NB4 (cell line): ENCODE measurements at regions not wholly inside any gene's neighbourhood (a gene's known extent, or its start where the extent isn't known, plus 50 kb on each side); places are given as distances from the start of the nearest gene placed in this dataset.

ENCODE experiments used
- DNase-seq: peaks from one replicate; pipeline ENCODE4 v3.0.0; 2010; ENCODE audit warnings: low read depth
- H3K4me3 ChIP-seq: one replicate; pipeline ENCODE4 v1.5.1; 2011; ENCODE audit warnings: mild to moderate bottlenecking, low read depth, low read length, moderate library complexity
- CTCF ChIP-seq: IDR thresholded peaks from one replicate; pipeline ENCODE4 v1.5.1; 2012; ENCODE audit warnings: low read depth, low read length
- MAX ChIP-seq: IDR thresholded peaks from 2 replicates; pipeline ENCODE4 v1.6.1; 2011; ENCODE audit warnings: low read depth, low read length
- MYC ChIP-seq: IDR thresholded peaks from 2 replicates; pipeline ENCODE4 v1.6.1; 2011; ENCODE audit warnings: low read depth, low read length
- POLR2A ChIP-seq: IDR thresholded peaks from 2 replicates; pipeline ENCODE4 v1.6.1; 2011; ENCODE audit warnings: mild to moderate bottlenecking; ENCODE audit not compliant: insufficient read length; ENCODE audit errors: extremely low read depth

GRCh38 chr5:2006193-2006970 is 123.7 kb upstream of the IRX4 start:
- TF ChIP-seq MYC (no peak), MAX (no peak), POLR2A (no peak), CTCF (no peak)
- no peak for DNase-seq
- no peak overlapping the region for H3K4me3 ChIP-seq

- no peak for TF ChIP-seq POLR2A
- no peak for TF ChIP-seq MYC
- no peak for TF ChIP-seq CTCF
- TF ChIP-seq MAX: no peak
- H3K4me3 ChIP-seq: no peak overlapping the region
- DNase-seq: no peak
These were observed 122.6 kb upstream of the IRX4 start for GRCh38 chr5:2005101-2006041.

GRCh38 chr5:2003690-2004365 is 121.1 kb upstream of the IRX4 start:
- TF ChIP-seq MAX: no peak
- DNase-seq: no peak
- H3K4me3 ChIP-seq: no peak overlapping the region

GRCh38 chr5:2003206-2003605 is 120.5 kb upstream of the IRX4 start:
- no peak for DNase-seq
- H3K4me3 ChIP-seq: no peak overlapping the region
- no peak for TF ChIP-seq CTCF
- TF ChIP-seq MAX: peak; percentile 43; the same call in 1 of the 2 replicates
- TF ChIP-seq MYC: no peak
- TF ChIP-seq POLR2A: no peak

GRCh38 chr5:2001300-2001699 is 118.6 kb upstream of the IRX4 start:
- H3K4me3 ChIP-seq: no peak overlapping the region
- no peak for DNase-seq
- TF ChIP-seq MAX (no peak), CTCF (no peak), POLR2A (no peak), MYC (no peak)
